ENCODE measurements at regions not wholly inside any gene's neighbourhood (a gene's known extent, or its start where the extent isn't known, plus 50 kb on each side); places are given as distances from the start of the nearest gene placed in this dataset.

DNA sequence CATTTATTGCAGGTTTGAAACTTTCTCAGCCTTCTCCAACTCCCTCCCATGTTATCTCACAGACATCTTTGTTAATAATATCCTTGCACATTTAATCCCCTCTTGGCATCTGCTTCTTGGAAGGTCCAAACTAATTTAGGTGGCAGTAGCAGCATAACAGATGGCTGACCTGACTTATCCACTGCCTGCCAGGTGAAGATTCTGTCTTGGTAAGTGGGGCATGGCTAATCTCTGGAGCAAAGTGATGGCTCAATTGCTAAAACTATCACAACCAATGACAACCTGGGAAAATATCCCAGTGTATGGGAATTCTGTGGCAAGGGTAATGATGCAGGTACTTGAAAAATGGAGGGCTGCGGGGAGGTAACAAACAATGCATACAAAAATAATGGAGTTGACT lies 58.2 kb upstream of the ALG10B start:
- Histone ChIP-seq H3K4me1 (ENCODE audit: control insufficient read depth, extremely low read depth, insufficient read depth, low read length) (no peaks in the 10 kb centered on the region), H3K27me3 (ENCODE audit: control insufficient read depth, extremely low read depth, insufficient read depth, low read length) (no peaks in the 10 kb centered on the region), H3K79me2 (ENCODE audit: control insufficient read depth, insufficient read depth, low read length) (no peaks in the 10 kb centered on the region), H3K9me1 (ENCODE audit: control insufficient read depth, extremely low read depth, insufficient read depth, low read length) (no peaks in the 10 kb centered on the region), H3K36me3 (ENCODE audit: control insufficient read depth in 2 of 2, extremely low read depth in 1 of 2, insufficient read depth in 2 of 2, low read length in 2 of 2) (no peaks in the 10 kb centered on the region), H3K4me3 (ENCODE audit: control insufficient read depth in 2 of 3, extremely low read depth in 1 of 3, insufficient read depth in 2 of 3, low read depth in 1 of 3, low read length in 3 of 3) (no peak overlapping the region), H3K27ac (ENCODE audit: control insufficient read depth, insufficient read depth, low read length) (no peak overlapping the region), H3K9me3 (ENCODE audit: control insufficient read depth, low read depth, low read length) (no peaks in the 10 kb centered on the region), H4K20me1 (ENCODE audit: control insufficient read depth, extremely low read depth, insufficient read depth, low read length) (no peaks in the 10 kb centered on the region), H3K4me2 (ENCODE audit: control insufficient read depth, extremely low read depth, insufficient read depth, low read depth, low read length) (no peak overlapping the region), H3K9ac (ENCODE audit: control insufficient read depth, extremely low read depth, insufficient read depth, low read length) (no peak overlapping the region), H2AFZ (ENCODE audit: control insufficient read depth, low read length) (no peak overlapping the region)
- no peak for DNase-seq (ENCODE audit: low read depth, low spot score)
- dilution Hi-C loops (cut with MboI; ENCODE audit: extremely low pct_ligation_motif_present, low sequenced_read_pairs): no loop called here
- FAIRE-seq: no peak
- no peak for TF ChIP-seq EZH2 (IDR thresholded peaks at IDR 0.05; ENCODE audit: low read length)
- TF ChIP-seq, protein P1, sequence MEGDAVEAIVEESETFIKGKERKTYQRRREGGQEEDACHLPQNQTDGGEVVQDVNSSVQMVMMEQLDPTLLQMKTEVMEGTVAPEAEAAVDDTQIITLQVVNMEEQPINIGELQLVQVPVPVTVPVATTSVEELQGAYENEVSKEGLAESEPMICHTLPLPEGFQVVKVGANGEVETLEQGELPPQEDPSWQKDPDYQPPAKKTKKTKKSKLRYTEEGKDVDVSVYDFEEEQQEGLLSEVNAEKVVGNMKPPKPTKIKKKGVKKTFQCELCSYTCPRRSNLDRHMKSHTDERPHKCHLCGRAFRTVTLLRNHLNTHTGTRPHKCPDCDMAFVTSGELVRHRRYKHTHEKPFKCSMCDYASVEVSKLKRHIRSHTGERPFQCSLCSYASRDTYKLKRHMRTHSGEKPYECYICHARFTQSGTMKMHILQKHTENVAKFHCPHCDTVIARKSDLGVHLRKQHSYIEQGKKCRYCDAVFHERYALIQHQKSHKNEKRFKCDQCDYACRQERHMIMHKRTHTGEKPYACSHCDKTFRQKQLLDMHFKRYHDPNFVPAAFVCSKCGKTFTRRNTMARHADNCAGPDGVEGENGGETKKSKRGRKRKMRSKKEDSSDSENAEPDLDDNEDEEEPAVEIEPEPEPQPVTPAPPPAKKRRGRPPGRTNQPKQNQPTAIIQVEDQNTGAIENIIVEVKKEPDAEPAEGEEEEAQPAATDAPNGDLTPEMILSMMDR (optimal IDR thresholded peaks at IDR 0.05 in 1 of 3, IDR thresholded peaks at IDR 0.05 in 1 of 3, conservative IDR thresholded peaks at IDR 0.05 in 1 of 3; ENCODE audit: extremely low read depth in 1 of 3, insufficient read depth in 2 of 3, low read length in 3 of 3): no peak

Small RNAs in the stretch of these regions (small RNA-seq; reads per million reads assigned to genes)
- gene RF01518 (ENCODE audit: insufficient read length in 3 of 3, low read depth in 3 of 3, low replicate concordance in 1 of 3): 0 reads per million in 3 experiments
- gene RNA5SP358 (ENCODE audit: insufficient read length in 3 of 3, low read depth in 3 of 3, low replicate concordance in 1 of 3): 0.13 to 44.0 (median 16.1) reads per million in 3 experiments
- 2.0 to 701 (median 451) reads per million in 3 experiments for gene RNA5SP359 (ENCODE audit: insufficient read length in 3 of 3, low read depth in 3 of 3, low replicate concordance in 1 of 3)

Measured in keratinocyte (primary cell).